ENCODE measurements at regions not wholly inside any gene's neighbourhood (a gene's known extent, or its start where the extent isn't known, plus 50 kb on each side); places are given as distances from the start of the nearest gene placed in this dataset.

GRCh38 chr3:144105542-144105941 is 133.9 kb downstream of the DIPK2A start:
- TF ChIP-seq ZFX (IDR thresholded peaks at IDR 0.05; ENCODE audit: borderline replicate concordance) (no peak), CTCF (IDR thresholded peaks at IDR 0.05) (no peak)

All from 22Rv1 (cell line).